ENCODE measurements at regions not wholly inside any gene's neighbourhood (a gene's known extent, or its start where the extent isn't known, plus 50 kb on each side); places are given as distances from the start of the nearest gene placed in this dataset.
A peak's percentile ranks its signal among the peaks of the same experiment; 100 is the strongest.

- no peak for DNase-seq
- no peaks in the 10 kb centered on the region for H3K36me3 ChIP-seq
- TF ChIP-seq CTCF (IDR thresholded peaks at IDR 0.05) (no peak), POLR2A (IDR thresholded peaks at IDR 0.05) (no peak), EP300 (IDR thresholded peaks at IDR 0.05) (no peak), POLR2AphosphoS5 (IDR thresholded peaks at IDR 0.05) (no peak)
- peaks cover 0 to 10% (median 4%) of the 10 kb centered on the region in 4 donors for H3K4me1 ChIP-seq
- no peaks in the 10 kb centered on the region for H3K9me3 ChIP-seq
- H3K27me3 ChIP-seq = no peaks in the 10 kb centered on the region
- H3K4me3 ChIP-seq = no peak overlapping the region
- intact Hi-C loops (cut with DNase I; ENCODE audit: low total_unique reads) = no loop called here
- no peak overlapping the region for H3K27ac ChIP-seq
- 75 to 84% (median 77%) methylated on average over 10 of the region's 10 CpGs for WGBS, 5 donors
Measured at GRCh38 chr3:70531838-70532489, 219.5 kb upstream of the MDFIC2 start.

- intact Hi-C loops (cut with DNase I; ENCODE audit: low total_unique reads) = no loop called here
- Histone ChIP-seq H3K4me1 (peaks cover 0 to 10% (median 4%) of the 10 kb centered on the region in 4 donors), H3K27me3 (no peaks in the 10 kb centered on the region), H3K27ac (no peak overlapping the region), H3K4me3 (no peak overlapping the region), H3K9me3 (no peaks in the 10 kb centered on the region), H3K36me3 (no peaks in the 10 kb centered on the region)
- no peak for TF ChIP-seq POLR2A (IDR thresholded peaks at IDR 0.05)
- TF ChIP-seq CTCF (IDR thresholded peaks at IDR 0.05) = peak in 3 of 7 experiments; percentile 29 to 35 (median 31)
- peak in 1 of 2 donors; percentile 67 for DNase-seq
- WGBS, 5 donors = 27 to 35% (median 29%) methylated on average over 4 of the region's 4 CpGs
Measured at GRCh38 chr3:70531063-70531657, 218.7 kb upstream of the MDFIC2 start.

GRCh38 chr3:70530626-70531025 lies 218.2 kb upstream of the MDFIC2 start:
- Histone ChIP-seq H3K4me3 (no peak overlapping the region), H3K27ac (no peak overlapping the region), H3K36me3 (no peaks in the 10 kb centered on the region), H3K4me1 (peaks cover 0 to 10% (median 4%) of the 10 kb centered on the region in 4 donors), H3K9me3 (no peaks in the 10 kb centered on the region), H3K27me3 (no peaks in the 10 kb centered on the region)
- TF ChIP-seq POLR2AphosphoS5 (IDR thresholded peaks at IDR 0.05) (no peak), CTCF (IDR thresholded peaks at IDR 0.05) (no peak), EP300 (IDR thresholded peaks at IDR 0.05) (no peak), POLR2A (IDR thresholded peaks at IDR 0.05) (no peak)
- DNase-seq = no peak
- WGBS, 5 donors = 21 to 41% (median 27%) methylated on average over 4 of the region's 4 CpGs
- intact Hi-C loops (cut with DNase I; ENCODE audit: low total_unique reads) = no loop called here

- Histone ChIP-seq H3K27ac (no peak overlapping the region), H3K4me1 (peaks cover 0 to 10% (median 4%) of the 10 kb centered on the region in 4 donors), H3K4me3 (no peak overlapping the region), H3K36me3 (no peaks in the 10 kb centered on the region), H3K9me3 (no peaks in the 10 kb centered on the region), H3K27me3 (no peaks in the 10 kb centered on the region)
- TF ChIP-seq POLR2A (IDR thresholded peaks at IDR 0.05) (no peak), CTCF (IDR thresholded peaks at IDR 0.05) (no peak), EP300 (IDR thresholded peaks at IDR 0.05) (no peak), POLR2AphosphoS5 (IDR thresholded peaks at IDR 0.05) (no peak)
- intact Hi-C loops (cut with DNase I; ENCODE audit: low total_unique reads) = no loop called here
- WGBS, 5 donors = 65 to 77% (median 72%) methylated on average over 8 of the region's 8 CpGs
- peak in 1 of 2 donors; percentile 11 for DNase-seq
Measured at GRCh38 chr3:70527026-70527425, 214.6 kb upstream of the MDFIC2 start.

Measured in stomach (tissue), 8 donors.